Parathyroid adenoma (tissue), 2 donors: ENCODE measurements at regions not wholly inside any gene's neighbourhood (a gene's known extent, or its start where the extent isn't known, plus 50 kb on each side); places are given as distances from the start of the nearest gene placed in this dataset.

Source experiments
- H2AFZ ChIP-seq: fragments of 300-600 bp; sonication (generic); one replicate; pipeline ENCODE4 v1.7.0; 2017; ENCODE audit warnings: antibody characterized with exemption, mild to moderate bottlenecking
- H3K27ac ChIP-seq: fragments of 300-600 bp; sonication (generic); one replicate; pipeline ENCODE4 v1.7.0; 2017
- H3K27me3 ChIP-seq: fragments of 300-600 bp; sonication (generic); one replicate; pipeline ENCODE4 v1.7.0; 2017; ENCODE audit warnings: low read length; ENCODE audit not compliant: control insufficient read depth, insufficient read depth
- H3K36me3 ChIP-seq: fragments of 300-600 bp; sonication (generic); one replicate; pipeline ENCODE4 v1.7.0; 2017; ENCODE audit warnings: low read length; ENCODE audit not compliant: control insufficient read depth, insufficient read depth
- H3K4me1 ChIP-seq: fragments of 300-600 bp; sonication (generic); one replicate; pipeline ENCODE4 v1.7.0; 2017; ENCODE audit warnings: control low read depth
- H3K4me2 ChIP-seq: fragments of 300-600 bp; sonication (generic); one replicate; pipeline ENCODE4 v1.7.0; 2017; ENCODE audit warnings: low read length
- H3K4me3 ChIP-seq: fragments of 300-600 bp; sonication (generic); one replicate; pipeline ENCODE4 v1.7.0; 2017; ENCODE audit warnings: low read depth, low read length
- H3K79me2 ChIP-seq: fragments of 300-600 bp; sonication (generic); one replicate; pipeline ENCODE4 v1.7.0; 2017; ENCODE audit warnings: control low read depth
- H3K9ac ChIP-seq: fragments of 300-600 bp; sonication (generic); one replicate; pipeline ENCODE4 v1.7.0; 2017; ENCODE audit warnings: mild to moderate bottlenecking
- H3K9me3 ChIP-seq: fragments of 300-600 bp; sonication (generic); one replicate; pipeline ENCODE4 v1.7.0; 2017; ENCODE audit warnings: low read length; ENCODE audit not compliant: control insufficient read depth
- TF ChIP-seq, protein P1 (sequence below): fragments of 300-600 bp; sonication (generic); IDR thresholded peaks from one replicate; pipeline ENCODE4 v1.7.0; 2017; ENCODE audit warnings: antibody characterized with exemption, mild to moderate bottlenecking
- donor health status: primary hyperparathyroidism.

DNA sequence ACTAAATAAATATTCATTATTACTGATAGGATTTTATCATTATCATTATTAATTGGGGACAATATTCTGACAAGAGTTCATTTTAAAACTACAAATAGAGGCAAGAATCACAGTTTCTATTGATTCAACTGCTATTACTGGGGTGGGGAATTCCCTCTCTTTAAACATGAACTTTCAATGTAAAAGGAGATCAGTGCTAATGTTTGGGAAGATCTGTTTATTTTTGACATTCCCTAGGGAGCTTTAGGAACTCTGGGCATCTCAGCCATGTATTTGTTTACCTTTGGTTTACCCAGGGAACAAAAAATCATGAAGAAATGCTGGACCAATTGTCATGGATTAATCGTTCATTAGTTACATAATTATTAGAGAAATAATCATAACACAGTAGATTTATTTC is 443.2 kb upstream of the AKR1E2 start:
- no peaks in the 10 kb centered on the region for H3K27me3 ChIP-seq
- no peaks in the 10 kb centered on the region for H3K79me2 ChIP-seq
- H3K9ac ChIP-seq = no peak overlapping the region
- no peaks in the 10 kb centered on the region for H3K36me3 ChIP-seq
- no peak overlapping the region for H3K27ac ChIP-seq
- no peak overlapping the region for H3K4me3 ChIP-seq
- TF ChIP-seq, protein P1, sequence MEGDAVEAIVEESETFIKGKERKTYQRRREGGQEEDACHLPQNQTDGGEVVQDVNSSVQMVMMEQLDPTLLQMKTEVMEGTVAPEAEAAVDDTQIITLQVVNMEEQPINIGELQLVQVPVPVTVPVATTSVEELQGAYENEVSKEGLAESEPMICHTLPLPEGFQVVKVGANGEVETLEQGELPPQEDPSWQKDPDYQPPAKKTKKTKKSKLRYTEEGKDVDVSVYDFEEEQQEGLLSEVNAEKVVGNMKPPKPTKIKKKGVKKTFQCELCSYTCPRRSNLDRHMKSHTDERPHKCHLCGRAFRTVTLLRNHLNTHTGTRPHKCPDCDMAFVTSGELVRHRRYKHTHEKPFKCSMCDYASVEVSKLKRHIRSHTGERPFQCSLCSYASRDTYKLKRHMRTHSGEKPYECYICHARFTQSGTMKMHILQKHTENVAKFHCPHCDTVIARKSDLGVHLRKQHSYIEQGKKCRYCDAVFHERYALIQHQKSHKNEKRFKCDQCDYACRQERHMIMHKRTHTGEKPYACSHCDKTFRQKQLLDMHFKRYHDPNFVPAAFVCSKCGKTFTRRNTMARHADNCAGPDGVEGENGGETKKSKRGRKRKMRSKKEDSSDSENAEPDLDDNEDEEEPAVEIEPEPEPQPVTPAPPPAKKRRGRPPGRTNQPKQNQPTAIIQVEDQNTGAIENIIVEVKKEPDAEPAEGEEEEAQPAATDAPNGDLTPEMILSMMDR = no peak
- H2AFZ ChIP-seq = no peak overlapping the region
- H3K9me3 ChIP-seq = no peaks in the 10 kb centered on the region
- no peaks in the 10 kb centered on the region for H3K4me1 ChIP-seq
- no peak overlapping the region for H3K4me2 ChIP-seq

DNA sequence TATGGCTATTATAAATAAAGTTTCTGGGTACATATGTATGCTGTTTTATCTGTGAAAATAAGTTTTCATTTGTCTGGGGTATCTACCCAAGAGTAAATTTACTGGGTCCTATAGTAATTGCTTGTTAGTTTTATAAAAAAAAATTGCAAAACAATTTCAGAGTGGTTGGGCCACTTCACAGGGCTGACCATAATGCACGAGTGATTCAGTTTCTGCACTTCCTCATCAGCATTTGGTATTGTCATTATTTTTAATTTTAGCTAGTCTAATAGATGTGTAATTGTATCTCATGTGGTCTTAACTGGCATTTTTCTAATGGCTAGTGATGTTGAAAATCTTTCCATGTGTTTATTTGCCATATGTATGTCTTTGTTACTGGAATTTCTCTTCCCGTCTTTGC is 452.4 kb upstream of the AKR1E2 start:
- Histone ChIP-seq H3K27ac (no peak overlapping the region), H3K4me1 (no peaks in the 10 kb centered on the region), H2AFZ (no peak overlapping the region), H3K4me3 (no peak overlapping the region), H3K36me3 (no peaks in the 10 kb centered on the region), H3K27me3 (no peaks in the 10 kb centered on the region), H3K4me2 (no peak overlapping the region), H3K9me3 (no peaks in the 10 kb centered on the region), H3K9ac (no peak overlapping the region), H3K79me2 (no peaks in the 10 kb centered on the region)
- TF ChIP-seq, protein P1 = no peak

DNA sequence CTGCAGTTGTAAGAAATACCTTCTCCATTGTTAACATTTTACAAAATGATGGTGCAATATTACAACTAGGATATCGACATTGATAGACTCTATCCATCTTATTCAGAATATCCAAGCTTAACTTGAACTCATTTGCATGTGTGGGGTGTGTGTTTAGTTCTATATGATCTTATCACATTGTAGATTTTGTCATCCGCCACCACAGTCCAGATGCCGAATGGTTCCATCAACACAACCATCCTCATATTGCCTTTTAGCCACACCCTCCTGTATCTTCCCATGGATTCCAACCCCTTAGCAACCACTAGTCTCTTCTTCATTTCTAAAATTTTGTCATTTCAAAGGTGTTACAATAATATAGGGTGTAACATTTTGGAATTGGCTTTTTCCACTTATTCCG is 452.9 kb upstream of the AKR1E2 start:
- H3K9me3 ChIP-seq = no peaks in the 10 kb centered on the region
- TF ChIP-seq, protein P1 = no peak
- H3K4me3 ChIP-seq = no peak overlapping the region
- H3K36me3 ChIP-seq = no peaks in the 10 kb centered on the region
- H3K9ac ChIP-seq = no peak overlapping the region
- H3K27ac ChIP-seq = no peak overlapping the region
- no peak overlapping the region for H3K4me2 ChIP-seq
- no peaks in the 10 kb centered on the region for H3K4me1 ChIP-seq
- no peaks in the 10 kb centered on the region for H3K27me3 ChIP-seq
- no peaks in the 10 kb centered on the region for H3K79me2 ChIP-seq
- H2AFZ ChIP-seq = no peak overlapping the region

DNA sequence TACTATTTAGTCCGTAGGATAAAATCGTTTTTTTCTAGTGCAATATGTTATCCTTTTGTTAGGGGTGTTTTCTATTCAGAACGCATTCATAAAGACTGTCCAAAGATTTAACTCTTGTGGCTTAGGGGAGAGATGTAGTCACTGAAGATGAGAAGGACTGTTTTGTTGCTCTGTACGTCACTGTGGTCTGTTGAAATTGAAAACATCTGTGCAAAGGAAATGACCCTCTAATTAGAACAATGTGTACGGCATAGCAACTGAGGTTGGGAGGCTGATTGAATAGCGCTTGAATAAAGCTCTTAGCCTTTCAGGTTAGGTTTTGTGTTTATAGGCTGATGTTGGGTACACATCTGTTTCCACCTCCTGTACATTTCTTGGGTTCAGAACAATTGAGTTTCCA is 453.4 kb upstream of the AKR1E2 start:
- no peaks in the 10 kb centered on the region for H3K9me3 ChIP-seq
- H3K36me3 ChIP-seq = no peaks in the 10 kb centered on the region
- no peak overlapping the region for H2AFZ ChIP-seq
- H3K9ac ChIP-seq = no peak overlapping the region
- H3K79me2 ChIP-seq = no peaks in the 10 kb centered on the region
- no peaks in the 10 kb centered on the region for H3K4me1 ChIP-seq
- no peaks in the 10 kb centered on the region for H3K27me3 ChIP-seq
- no peak overlapping the region for H3K4me3 ChIP-seq
- TF ChIP-seq, protein P1 = no peak
- H3K27ac ChIP-seq = no peak overlapping the region
- H3K4me2 ChIP-seq = no peak overlapping the region

DNA sequence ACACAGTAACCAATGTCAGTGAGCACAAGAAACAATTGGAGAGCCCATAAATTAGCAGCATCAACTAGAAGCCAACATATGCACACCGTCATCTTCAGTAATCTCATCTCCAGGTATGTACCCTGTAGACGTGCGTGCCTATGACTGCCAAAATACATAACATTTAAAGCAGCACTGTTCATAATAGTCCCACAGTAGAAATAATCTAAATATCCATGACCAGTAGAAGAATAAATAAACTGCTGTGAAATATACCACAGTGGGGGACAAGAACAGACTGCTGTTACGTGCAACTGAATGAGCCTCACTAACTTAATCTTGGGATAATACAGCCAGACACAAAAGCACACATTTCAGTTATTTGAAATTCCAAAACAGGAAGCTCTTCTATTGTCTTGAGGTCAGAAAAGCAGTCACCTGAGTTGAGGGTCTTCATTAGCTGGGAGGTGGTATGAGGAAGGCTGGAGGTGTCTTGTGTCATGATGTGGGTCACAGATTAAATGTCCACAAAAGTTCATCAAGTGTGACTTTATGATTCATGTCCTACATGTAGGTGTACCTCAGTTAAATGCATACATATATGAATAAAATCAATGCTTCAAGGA is 454.2 kb upstream of the AKR1E2 start:
- Histone ChIP-seq H2AFZ (no peak overlapping the region), H3K4me1 (no peaks in the 10 kb centered on the region), H3K79me2 (no peaks in the 10 kb centered on the region), H3K36me3 (no peaks in the 10 kb centered on the region), H3K27me3 (no peaks in the 10 kb centered on the region), H3K4me3 (no peak overlapping the region), H3K9me3 (no peaks in the 10 kb centered on the region), H3K4me2 (no peak overlapping the region), H3K27ac (no peak overlapping the region), H3K9ac (no peak overlapping the region)
- TF ChIP-seq, protein P1 = no peak
